ENCODE measurements at regions not wholly inside any gene's neighbourhood (a gene's known extent, or its start where the extent isn't known, plus 50 kb on each side); places are given as distances from the start of the nearest gene placed in this dataset.

GRCh38 chr10:35765996-35766395 lies 123.9 kb upstream of the FZD8 start:
- Histone ChIP-seq H3K79me2 (ENCODE audit: control insufficient read depth, insufficient read depth, low read length) (no peaks in the 10 kb centered on the region), H3K9ac (ENCODE audit: control insufficient read depth, insufficient read depth, low read length) (no peak overlapping the region), H2AFZ (ENCODE audit: control insufficient read depth, low read depth, low read length) (no peak overlapping the region), H3K27ac (ENCODE audit: control insufficient read depth, insufficient read depth) (no peak overlapping the region), H3K27me3 (replicated peaks in 1 of 2; ENCODE audit: control insufficient read depth in 2 of 2, insufficient read depth in 2 of 2, low read length in 1 of 2) (no peaks in the 10 kb centered on the region), H3K4me1 (ENCODE audit: control insufficient read depth, insufficient read depth, low read length) (no peaks in the 10 kb centered on the region), H3K4me2 (ENCODE audit: control insufficient read depth, insufficient read depth) (no peak overlapping the region), H4K20me1 (ENCODE audit: control insufficient read depth, insufficient read depth) (no peaks in the 10 kb centered on the region), H3K36me3 (ENCODE audit: control insufficient read depth in 2 of 2, insufficient read depth in 2 of 2, low read length in 1 of 2) (no peaks in the 10 kb centered on the region), H3K9me3 (replicated peaks; ENCODE audit: control insufficient read depth, insufficient read depth, low read length) (no peaks in the 10 kb centered on the region), H3K4me3 (no peak overlapping the region)
- SMC1A ChIA-PET (ENCODE audit: uncharacterized antibody, unreplicated experiment): no interaction called here
- DNase-seq (ENCODE audit: low read depth, low spot score): no peak
- no TSS peak for BruUV-seq (replicated peaks)
- in situ Hi-C loops (cut with MboI) (no loop called here), intact Hi-C loops (cut with micrococcal nuclease; ENCODE audit: unreplicated experiment) (no loop called here)
- no peak for TF ChIP-seq BACH1 (IDR thresholded peaks at IDR 0.05; ENCODE audit: borderline replicate concordance)
- RAD21 ChIA-PET (ENCODE audit: unreplicated experiment): no interaction called here
- CTCF ChIA-PET: no interaction called here
- ATAC-seq: no peak
- WGBS (ENCODE audit: insufficient coverage, insufficient replicate concordance, low lambda C conversion rate, missing lambda C conversion rate): 2% methylated on average over 4 of the region's 4 CpGs
- POLR2A ChIA-PET: no interaction called here
- FAIRE-seq: no peak

- Histone ChIP-seq H3K9me3 (replicated peaks; ENCODE audit: control insufficient read depth, insufficient read depth, low read length) (no peaks in the 10 kb centered on the region), H3K36me3 (ENCODE audit: control insufficient read depth in 2 of 2, insufficient read depth in 2 of 2, low read length in 1 of 2) (no peaks in the 10 kb centered on the region), H3K27me3 (replicated peaks in 1 of 2; ENCODE audit: control insufficient read depth in 2 of 2, insufficient read depth in 2 of 2, low read length in 1 of 2) (no peaks in the 10 kb centered on the region), H3K4me1 (ENCODE audit: control insufficient read depth, insufficient read depth, low read length) (no peaks in the 10 kb centered on the region), H3K79me2 (ENCODE audit: control insufficient read depth, insufficient read depth, low read length) (no peaks in the 10 kb centered on the region), H3K27ac (ENCODE audit: control insufficient read depth, insufficient read depth) (no peak overlapping the region), H3K4me3 (no peak overlapping the region), H4K20me1 (ENCODE audit: control insufficient read depth, insufficient read depth) (no peaks in the 10 kb centered on the region), H3K9ac (ENCODE audit: control insufficient read depth, insufficient read depth, low read length) (no peak overlapping the region), H3K4me2 (ENCODE audit: control insufficient read depth, insufficient read depth) (no peak overlapping the region), H2AFZ (ENCODE audit: control insufficient read depth, low read depth, low read length) (no peak overlapping the region)
- 30% methylated on average over 18 of the region's 24 CpGs for WGBS (ENCODE audit: insufficient coverage, insufficient replicate concordance, low lambda C conversion rate, missing lambda C conversion rate)
- no peak for TF ChIP-seq ZSCAN29 (IDR thresholded peaks at IDR 0.05)
- TF ChIP-seq BRCA1 (IDR thresholded peaks at IDR 0.05; ENCODE audit: low read depth, low read length): no peak
- no peak for TF ChIP-seq SREBF2 (IDR thresholded peaks at IDR 0.05; ENCODE audit: low read length)
- no peak for TF ChIP-seq SRF (IDR thresholded peaks at IDR 0.05; ENCODE audit: low read depth in 2 of 2, low read length in 2 of 2)
- no peak for TF ChIP-seq NFYA (IDR thresholded peaks at IDR 0.05; ENCODE audit: borderline replicate concordance, low read depth, low read length)
- TF ChIP-seq TARDBP (IDR thresholded peaks at IDR 0.05; ENCODE audit: borderline replicate concordance): no peak
- no peak for TF ChIP-seq NKRF (conservative IDR thresholded peaks at IDR 0.05)
- no peak for TF ChIP-seq BHLHE40 (IDR thresholded peaks at IDR 0.05; ENCODE audit: borderline replicate concordance in 1 of 2, low read depth in 2 of 2, low read length in 1 of 2)
- no peak for TF ChIP-seq CBFB (IDR thresholded peaks at IDR 0.05; ENCODE audit: low read depth)
- ChIA-PET CTCF (no interaction called here), SMC1A (ENCODE audit: uncharacterized antibody, unreplicated experiment) (no interaction called here), POLR2A (no interaction called here), RAD21 (ENCODE audit: unreplicated experiment) (no interaction called here)
- DNase-seq (ENCODE audit: low read depth, low spot score) (no peak), ATAC-seq (no peak), FAIRE-seq (no peak)
- intact Hi-C loops (cut with micrococcal nuclease; ENCODE audit: unreplicated experiment): no loop called here
- in situ Hi-C loops (cut with MboI): no loop called here
- no TSS peak for BruUV-seq (replicated peaks)
These were observed 123.0 kb upstream of the FZD8 start for GRCh38 chr10:35765066-35765527.
